ENCODE measurements at regions not wholly inside any gene's neighbourhood (a gene's known extent, or its start where the extent isn't known, plus 50 kb on each side); places are given as distances from the start of the nearest gene placed in this dataset.
A peak's percentile ranks its signal among the peaks of the same experiment; 100 is the strongest.

DNA sequence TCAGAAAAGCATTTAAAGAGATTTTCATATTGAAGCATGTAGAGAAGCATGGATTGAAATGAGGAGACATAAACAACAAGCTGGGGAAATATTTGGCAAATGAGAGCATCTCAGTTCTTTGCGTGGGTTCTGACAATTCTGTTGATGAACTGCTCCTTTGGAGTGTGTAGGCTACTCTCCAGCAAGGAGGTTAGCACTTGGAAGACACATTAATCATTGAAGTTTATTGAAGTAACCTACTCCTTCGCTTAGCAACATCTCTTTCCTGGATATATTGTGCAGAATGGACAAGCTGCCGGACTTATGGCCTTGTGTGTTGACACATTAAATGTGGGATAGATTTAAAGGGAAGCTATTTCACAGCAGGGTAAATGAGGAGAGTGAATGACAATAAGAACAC lies 354.5 kb upstream of the VWC2 start:
- TF ChIP-seq, protein P1, sequence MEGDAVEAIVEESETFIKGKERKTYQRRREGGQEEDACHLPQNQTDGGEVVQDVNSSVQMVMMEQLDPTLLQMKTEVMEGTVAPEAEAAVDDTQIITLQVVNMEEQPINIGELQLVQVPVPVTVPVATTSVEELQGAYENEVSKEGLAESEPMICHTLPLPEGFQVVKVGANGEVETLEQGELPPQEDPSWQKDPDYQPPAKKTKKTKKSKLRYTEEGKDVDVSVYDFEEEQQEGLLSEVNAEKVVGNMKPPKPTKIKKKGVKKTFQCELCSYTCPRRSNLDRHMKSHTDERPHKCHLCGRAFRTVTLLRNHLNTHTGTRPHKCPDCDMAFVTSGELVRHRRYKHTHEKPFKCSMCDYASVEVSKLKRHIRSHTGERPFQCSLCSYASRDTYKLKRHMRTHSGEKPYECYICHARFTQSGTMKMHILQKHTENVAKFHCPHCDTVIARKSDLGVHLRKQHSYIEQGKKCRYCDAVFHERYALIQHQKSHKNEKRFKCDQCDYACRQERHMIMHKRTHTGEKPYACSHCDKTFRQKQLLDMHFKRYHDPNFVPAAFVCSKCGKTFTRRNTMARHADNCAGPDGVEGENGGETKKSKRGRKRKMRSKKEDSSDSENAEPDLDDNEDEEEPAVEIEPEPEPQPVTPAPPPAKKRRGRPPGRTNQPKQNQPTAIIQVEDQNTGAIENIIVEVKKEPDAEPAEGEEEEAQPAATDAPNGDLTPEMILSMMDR (conservative IDR thresholded peaks at IDR 0.05): no peak
- no peak for TF ChIP-seq ZFX (IDR thresholded peaks at IDR 0.05)
- no peak overlapping the region for H3K27ac ChIP-seq

DNA sequence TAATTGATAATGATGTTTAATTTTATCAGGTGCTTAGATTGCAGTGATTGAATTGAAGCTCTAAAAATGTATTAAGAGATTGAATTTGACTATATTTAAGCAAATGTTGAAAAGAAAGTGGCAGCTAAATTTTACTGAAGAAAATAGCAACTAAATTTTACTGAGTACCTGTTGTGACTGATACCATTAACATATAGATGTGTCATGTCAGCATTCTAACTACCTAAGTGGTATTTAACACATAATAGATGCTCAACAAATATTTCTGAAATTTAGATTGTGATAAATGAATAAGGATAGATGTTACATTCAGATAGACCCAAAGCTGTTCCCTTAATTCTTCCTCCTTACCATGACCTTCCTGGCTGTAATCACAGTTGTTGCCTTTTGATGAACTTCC lies 350.9 kb upstream of the VWC2 start:
- H3K27ac ChIP-seq: no peak overlapping the region
- TF ChIP-seq ZFX (IDR thresholded peaks at IDR 0.05): no peak
- TF ChIP-seq, protein P1 (conservative IDR thresholded peaks at IDR 0.05): no peak

DNA sequence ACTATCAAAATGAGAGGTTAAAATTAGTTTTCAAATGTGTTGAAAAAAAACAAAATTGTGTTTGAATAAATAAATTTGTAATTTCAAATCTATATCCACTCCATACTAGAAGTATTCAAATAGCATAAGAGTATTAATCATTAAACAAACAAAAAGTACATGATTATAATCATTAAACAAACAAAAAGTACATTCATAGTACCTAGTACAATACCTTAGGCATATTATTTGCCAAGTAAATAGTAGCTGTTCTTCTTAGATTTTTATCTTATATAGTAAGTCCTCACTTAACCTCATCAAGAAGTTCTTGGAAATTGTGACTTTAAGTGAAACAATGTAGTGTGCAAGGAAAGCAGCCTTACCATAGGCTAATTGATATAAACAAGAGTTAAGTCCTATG lies 349.3 kb upstream of the VWC2 start:
- TF ChIP-seq ZFX (IDR thresholded peaks at IDR 0.05): no peak
- no peak overlapping the region for H3K27ac ChIP-seq

DNA sequence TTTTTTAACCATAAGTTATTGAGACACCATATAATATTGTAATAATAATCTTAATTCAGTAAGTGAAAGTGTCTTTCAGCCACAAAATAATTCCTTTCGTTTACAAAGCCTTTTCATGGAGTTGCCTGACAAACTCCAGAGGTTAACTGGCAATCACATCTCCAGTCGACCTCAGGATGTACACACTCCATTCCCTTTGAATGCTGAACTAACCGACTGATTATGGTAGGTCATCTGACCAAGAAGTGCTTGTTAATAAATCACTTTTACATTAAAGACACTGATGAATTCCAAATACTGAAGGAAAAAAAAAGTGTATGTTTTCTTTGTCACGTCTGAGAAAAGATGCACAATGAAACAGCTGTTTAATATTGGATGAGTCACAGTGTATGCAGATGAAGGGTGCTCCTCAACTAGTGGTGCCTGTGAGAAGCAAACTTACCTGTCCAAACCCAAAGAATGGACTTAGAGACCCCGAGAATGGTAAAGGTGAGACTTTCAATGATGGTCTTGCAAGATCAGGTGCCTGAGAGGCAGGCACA lies 348.1 kb upstream of the VWC2 start:
- TF ChIP-seq ZFX (IDR thresholded peaks at IDR 0.05): no peak
- TF ChIP-seq, protein P1 (conservative IDR thresholded peaks at IDR 0.05): no peak
- peak overlapping the region; percentile 12; the same call in 1 of the 2 replicates for H3K27ac ChIP-seq

DNA sequence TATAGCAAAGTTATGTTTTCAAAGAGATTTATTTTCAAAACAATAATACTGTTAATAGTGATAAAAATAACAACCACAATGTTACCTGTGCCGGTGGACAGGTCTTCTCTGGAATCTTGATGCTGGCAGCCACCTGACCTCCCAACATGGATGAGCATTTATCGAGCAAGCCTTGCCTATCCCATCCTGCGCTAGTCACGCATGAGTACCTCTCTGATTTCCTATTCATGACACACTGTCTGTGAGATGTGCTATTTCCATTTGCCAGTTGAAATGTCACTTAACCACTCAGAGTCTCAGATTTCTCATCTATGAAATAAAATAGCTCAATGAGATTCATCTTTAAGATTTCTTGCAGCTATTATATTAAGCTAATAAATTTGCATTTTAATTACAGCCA lies 341.2 kb upstream of the VWC2 start:
- no peak overlapping the region for H3K27ac ChIP-seq
- TF ChIP-seq, protein P1 (conservative IDR thresholded peaks at IDR 0.05): no peak
- no peak for TF ChIP-seq ZFX (IDR thresholded peaks at IDR 0.05)

DNA sequence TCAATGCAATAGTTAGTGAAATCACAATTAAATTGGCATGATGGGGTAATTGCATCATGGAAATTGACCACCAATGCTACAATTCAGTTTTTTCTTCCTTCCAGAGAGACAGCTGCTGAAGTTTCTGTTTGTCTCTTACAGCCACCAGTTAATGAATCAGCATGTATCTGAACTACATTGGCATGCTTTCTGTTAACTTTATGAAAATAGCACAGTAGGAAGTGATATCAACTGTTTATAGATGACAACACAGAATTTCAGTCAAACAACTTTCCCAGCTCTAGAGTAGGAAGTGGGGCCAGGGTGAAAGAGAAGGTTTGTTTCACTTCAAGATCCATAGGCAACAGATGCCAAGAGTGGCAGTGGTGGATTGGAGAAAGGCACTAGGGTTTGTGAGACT lies 339.6 kb upstream of the VWC2 start:
- TF ChIP-seq, protein P1 (conservative IDR thresholded peaks at IDR 0.05): no peak
- no peak for TF ChIP-seq ZFX (IDR thresholded peaks at IDR 0.05)
- H3K27ac ChIP-seq: no peak overlapping the region

DNA sequence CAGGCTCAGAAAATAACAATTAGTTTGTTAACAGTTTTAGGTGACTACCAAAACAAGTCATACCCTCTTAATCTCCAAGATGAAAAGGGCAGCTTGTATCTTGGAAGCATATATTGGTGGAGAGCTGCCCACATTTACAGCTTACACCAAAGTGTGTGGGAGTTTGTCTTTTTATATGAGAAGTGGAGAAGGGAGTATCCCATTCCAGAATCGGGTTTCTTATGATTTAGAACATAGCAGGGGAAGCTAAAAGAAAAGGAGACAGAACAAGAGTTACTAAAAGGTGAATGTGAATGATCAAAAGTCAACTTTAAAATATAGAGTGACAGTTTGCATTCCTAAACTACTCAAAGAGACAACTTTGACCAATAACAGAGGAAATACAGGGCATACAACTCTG lies 338.6 kb upstream of the VWC2 start:
- no peak for TF ChIP-seq ZFX (IDR thresholded peaks at IDR 0.05)
- TF ChIP-seq, protein P1 (conservative IDR thresholded peaks at IDR 0.05): no peak

DNA sequence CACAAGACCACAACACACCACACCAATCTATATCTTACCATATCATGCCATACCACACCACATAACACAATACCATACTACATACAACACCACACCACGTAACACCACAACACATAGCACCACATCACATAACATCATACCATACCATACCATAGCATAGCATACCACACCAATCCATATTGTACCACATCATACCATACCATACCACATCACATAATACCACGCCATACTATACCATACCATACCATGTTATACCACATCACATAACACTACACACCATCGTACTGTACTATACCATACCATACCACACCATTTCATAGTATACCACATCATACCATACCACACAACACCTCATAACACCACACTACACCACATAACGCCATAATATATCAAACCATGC lies 335.2 kb upstream of the VWC2 start:
- no peak overlapping the region for H3K27ac ChIP-seq
- TF ChIP-seq, protein P1 (conservative IDR thresholded peaks at IDR 0.05): no peak
- no peak for TF ChIP-seq ZFX (IDR thresholded peaks at IDR 0.05)

More for the DNA sequence above, 338.6 kb upstream of the VWC2 start:
- no peak overlapping the region for H3K27ac ChIP-seq

Data from C4-2B (cell line).